ENCODE measurements at regions not wholly inside any gene's neighbourhood (a gene's known extent, or its start where the extent isn't known, plus 50 kb on each side); places are given as distances from the start of the nearest gene placed in this dataset.

DNA sequence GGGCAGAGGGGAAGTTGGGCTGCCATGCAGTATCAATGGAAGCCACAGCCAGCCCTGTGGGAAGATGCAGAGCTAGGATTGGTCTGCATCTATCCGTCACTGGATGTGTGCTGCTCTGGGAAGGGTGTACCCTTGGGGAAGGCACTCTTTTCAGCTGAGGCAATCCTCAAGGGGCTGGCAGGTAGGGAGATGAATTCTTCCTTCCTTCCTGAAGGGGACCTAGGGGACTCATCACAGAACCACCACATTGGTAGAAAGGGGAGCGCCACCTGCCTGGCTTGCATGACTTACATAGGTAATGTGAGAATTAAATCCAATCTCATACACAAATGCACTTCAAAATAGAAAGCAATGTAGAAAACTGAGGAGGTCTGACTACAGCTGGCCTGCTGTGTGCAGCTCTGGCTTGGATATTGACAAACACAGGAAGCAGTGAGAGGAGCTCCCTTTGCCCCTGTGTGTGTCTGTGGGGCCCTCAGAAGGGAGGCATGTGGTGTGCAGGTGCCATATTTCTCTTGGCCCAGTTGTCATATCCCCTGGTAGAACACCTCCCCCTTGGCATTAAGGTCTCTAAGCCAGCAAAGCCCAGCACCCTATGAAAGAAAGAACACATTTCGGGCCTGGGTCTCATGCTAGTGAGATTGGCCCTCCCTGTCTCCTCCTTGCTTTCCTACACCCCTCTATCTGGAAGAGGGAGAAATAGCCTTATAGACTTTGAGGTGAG lies 260.3 kb upstream of the MOCS1 start:
- DNase-seq, result no peak
- Mint-ChIP-seq H3K36me3 (no peaks in the 10 kb centered on the region), H3K27me3 (peaks cover 12 to 36% (median 29%) of the 10 kb centered on the region in 3 donors), H3K4me3 (no peak overlapping the region), H3K4me1 (peaks cover 0 to 4% (median 3%) of the 10 kb centered on the region in 3 donors), H3K27ac (peak overlapping the region in 1 of 6 donors; percentile 88), H3K9me3 (peaks cover 0 to 2% (median 0%) of the 10 kb centered on the region in 7 donors)
- no peak for ATAC-seq (ENCODE audit: low read depth in 2 of 2)

- H3K27me3 Mint-ChIP-seq, result peaks cover 16 to 50% (median 32%) of the 10 kb centered on the region in 3 donors
- no peak overlapping the region for H3K27ac Mint-ChIP-seq
- H3K4me3 Mint-ChIP-seq, result no peak overlapping the region
- peaks cover 0 to 4% (median 3%) of the 10 kb centered on the region in 3 donors for H3K4me1 Mint-ChIP-seq
- H3K9me3 Mint-ChIP-seq, result peaks cover 0 to 4% (median 2%) of the 10 kb centered on the region in 7 donors
- no peaks in the 10 kb centered on the region for H3K36me3 Mint-ChIP-seq
- DNase-seq (no peak), ATAC-seq (ENCODE audit: low read depth in 2 of 2) (no peak)
These were observed 258.3 kb upstream of the MOCS1 start for GRCh38 chr6:40192516-40192915.

DNA sequence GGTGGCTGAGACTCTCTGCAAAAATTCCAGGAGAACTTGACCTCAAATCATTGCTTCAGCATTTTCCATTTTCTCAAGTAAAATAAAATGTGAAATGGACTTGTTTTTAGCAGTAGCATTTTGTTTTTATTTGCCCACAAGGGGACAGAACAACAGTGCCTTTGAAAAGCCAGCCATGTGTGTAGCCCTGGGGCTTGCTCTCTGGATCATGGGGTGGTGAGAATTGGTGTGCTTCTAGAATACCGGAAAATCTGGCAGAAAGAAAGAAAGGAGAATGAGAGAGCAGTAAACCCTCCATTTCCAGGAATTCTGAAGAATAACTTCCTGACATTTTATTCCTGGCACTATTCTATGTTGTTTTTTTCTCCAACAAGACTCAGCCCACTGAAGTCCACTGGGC lies 254.7 kb upstream of the MOCS1 start:
- Mint-ChIP-seq H3K36me3 (peaks cover 0 to 23% of the 10 kb centered on the region in 2 donors), H3K9me3 (peaks cover 7 to 22% (median 10%) of the 10 kb centered on the region in 7 donors), H3K4me3 (no peak overlapping the region), H3K4me1 (peaks cover 0 to 4% (median 3%) of the 10 kb centered on the region in 3 donors), H3K27ac (no peak overlapping the region), H3K27me3 (peaks cover 29 to 57% (median 46%) of the 10 kb centered on the region in 3 donors)
- ATAC-seq (ENCODE audit: low read depth in 2 of 2) (no peak), DNase-seq (no peak)

GRCh38 chr6:40187535-40188144 lies 253.4 kb upstream of the MOCS1 start:
- ATAC-seq (ENCODE audit: low read depth in 2 of 2), result no peak
- Mint-ChIP-seq H3K27ac (no peak overlapping the region), H3K36me3 (peaks cover 1 to 27% of the 10 kb centered on the region in 2 donors), H3K9me3 (peaks cover 16 to 35% (median 19%) of the 10 kb centered on the region in 7 donors), H3K4me3 (no peak overlapping the region), H3K27me3 (peaks cover 29 to 67% (median 52%) of the 10 kb centered on the region in 3 donors), H3K4me1 (peaks cover 0 to 4% (median 0%) of the 10 kb centered on the region in 3 donors)
- DNase-seq, result no peak

GRCh38 chr6:40185486-40185885 lies 251.2 kb upstream of the MOCS1 start:
- Mint-ChIP-seq H3K4me3 (no peak overlapping the region), H3K9me3 (peaks cover 19 to 40% (median 20%) of the 10 kb centered on the region in 7 donors), H3K4me1 (no peaks in the 10 kb centered on the region), H3K36me3 (peaks cover 6 to 27% of the 10 kb centered on the region in 2 donors), H3K27ac (no peak overlapping the region), H3K27me3 (peaks cover 22 to 56% (median 49%) of the 10 kb centered on the region in 3 donors)
- DNase-seq (no peak), ATAC-seq (ENCODE audit: low read depth in 2 of 2) (no peak)

DNA sequence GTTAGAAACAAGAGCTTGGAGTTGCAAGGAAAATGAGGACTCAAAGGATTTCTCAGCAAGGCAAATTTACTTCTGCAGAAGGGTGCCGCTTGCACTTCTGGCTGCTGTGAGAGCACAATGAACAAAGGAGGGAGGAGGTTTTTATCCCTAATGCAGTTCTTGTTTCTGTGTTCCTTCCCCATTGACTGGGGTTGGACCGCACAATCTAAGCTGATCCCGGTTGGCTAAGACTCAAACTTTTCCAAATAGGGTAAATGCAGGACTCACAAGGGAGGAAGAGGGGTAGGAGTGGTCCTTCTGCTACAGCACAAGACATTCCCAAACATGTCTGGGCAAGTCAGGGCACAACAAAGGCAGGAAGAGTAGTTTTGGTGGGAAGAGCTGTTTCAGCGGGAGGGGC lies 249.6 kb upstream of the MOCS1 start:
- Mint-ChIP-seq H3K9me3 (peaks cover 19 to 40% (median 20%) of the 10 kb centered on the region in 7 donors), H3K4me1 (no peaks in the 10 kb centered on the region), H3K27ac (no peak overlapping the region), H3K27me3 (peaks cover 27 to 63% (median 56%) of the 10 kb centered on the region in 3 donors), H3K4me3 (no peak overlapping the region), H3K36me3 (peaks cover 6 to 27% of the 10 kb centered on the region in 2 donors)
- no peak for ATAC-seq (ENCODE audit: low read depth in 2 of 2)
- DNase-seq, result no peak

GRCh38 chr6:40181367-40181766 lies 247.1 kb upstream of the MOCS1 start:
- Mint-ChIP-seq H3K27me3 (peaks cover 24 to 70% (median 42%) of the 10 kb centered on the region in 3 donors), H3K9me3 (peaks cover 16 to 47% (median 24%) of the 10 kb centered on the region in 7 donors), H3K4me3 (no peak overlapping the region), H3K36me3 (peaks cover 6 to 30% of the 10 kb centered on the region in 2 donors), H3K4me1 (no peaks in the 10 kb centered on the region), H3K27ac (no peak overlapping the region)
- ATAC-seq (ENCODE audit: low read depth in 2 of 2) (no peak), DNase-seq (no peak)

DNA sequence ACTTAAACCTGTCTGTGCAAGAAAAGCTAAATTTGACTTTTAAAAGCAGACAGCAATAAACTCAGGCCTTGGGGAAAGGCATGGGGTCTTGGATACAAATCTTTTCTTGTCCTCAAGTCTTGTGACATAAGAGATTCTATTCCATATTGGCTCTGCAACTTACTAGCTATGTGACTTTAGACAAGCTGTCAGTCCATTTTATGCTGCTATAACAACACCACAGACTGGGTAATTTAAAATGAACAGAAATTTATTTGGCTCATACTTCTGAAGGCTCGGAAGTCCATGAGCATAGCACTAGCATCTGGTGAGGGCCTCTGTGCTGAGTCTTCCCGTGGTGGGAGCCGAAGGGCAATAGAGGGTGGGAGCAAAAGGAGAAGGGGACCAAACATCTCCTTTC lies 246.0 kb upstream of the MOCS1 start:
- Mint-ChIP-seq H3K4me3 (no peak overlapping the region), H3K27me3 (peaks cover 31 to 71% (median 44%) of the 10 kb centered on the region in 3 donors), H3K9me3 (peaks cover 16 to 39% (median 22%) of the 10 kb centered on the region in 7 donors), H3K27ac (no peak overlapping the region), H3K4me1 (no peaks in the 10 kb centered on the region), H3K36me3 (peaks cover 6 to 26% of the 10 kb centered on the region in 2 donors)
- DNase-seq (no peak), ATAC-seq (ENCODE audit: low read depth in 2 of 2) (no peak)

- Mint-ChIP-seq H3K9me3 (peaks cover 14 to 31% (median 17%) of the 10 kb centered on the region in 7 donors), H3K4me3 (no peak overlapping the region), H3K36me3 (peaks cover 6 to 20% of the 10 kb centered on the region in 2 donors), H3K27ac (no peak overlapping the region), H3K27me3 (peaks cover 27 to 66% (median 45%) of the 10 kb centered on the region in 3 donors), H3K4me1 (no peaks in the 10 kb centered on the region)
- ATAC-seq (ENCODE audit: low read depth in 2 of 2) (no peak), DNase-seq (no peak)
These were observed 245.2 kb upstream of the MOCS1 start for GRCh38 chr6:40179496-40179895.

- Mint-ChIP-seq H3K27ac (peak overlapping the region in 1 of 6 donors; percentile 6), H3K4me1 (no peaks in the 10 kb centered on the region), H3K36me3 (peaks cover 4 to 12% of the 10 kb centered on the region in 2 donors), H3K27me3 (peaks cover 38 to 60% (median 43%) of the 10 kb centered on the region in 3 donors), H3K4me3 (no peak overlapping the region), H3K9me3 (peaks cover 2 to 12% (median 7%) of the 10 kb centered on the region in 7 donors)
- ATAC-seq (ENCODE audit: low read depth in 2 of 2), result no peak
- no peak for DNase-seq
These were observed 243.3 kb upstream of the MOCS1 start for GRCh38 chr6:40177598-40177997.

DNA sequence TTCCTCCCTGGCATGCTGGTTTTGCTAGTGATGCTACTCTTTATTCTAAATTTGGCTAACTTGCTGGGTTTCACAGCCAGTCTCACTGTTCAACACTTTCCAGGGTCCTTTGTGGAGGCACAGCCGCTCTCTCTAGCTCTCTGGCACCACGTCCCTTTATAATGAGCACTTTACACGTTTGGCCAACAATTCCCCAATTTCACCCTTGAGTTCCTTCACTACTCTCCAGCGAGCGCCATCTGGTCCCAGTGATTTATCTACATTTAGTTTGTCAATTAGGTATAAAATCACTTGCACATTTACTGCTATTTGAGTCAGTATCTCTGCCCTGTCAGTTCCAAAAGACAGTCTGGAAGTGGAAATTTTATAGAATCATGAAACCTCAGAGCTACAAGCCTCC lies 241.9 kb upstream of the MOCS1 start:
- peaks cover 0 to 9% (median 4%) of the 10 kb centered on the region in 7 donors for H3K9me3 Mint-ChIP-seq
- no peak overlapping the region for H3K27ac Mint-ChIP-seq

GRCh38 chr6:40172272-40172671 lies 238.0 kb upstream of the MOCS1 start:
- Mint-ChIP-seq H3K27me3 (peaks cover 35 to 84% (median 64%) of the 10 kb centered on the region in 3 donors), H3K27ac (no peak overlapping the region), H3K4me1 (peaks cover 0 to 4% (median 0%) of the 10 kb centered on the region in 3 donors), H3K36me3 (peaks cover 0 to 11% of the 10 kb centered on the region in 2 donors), H3K9me3 (peaks cover 0 to 9% (median 4%) of the 10 kb centered on the region in 7 donors), H3K4me3 (no peak overlapping the region)
- no peak for DNase-seq
- ATAC-seq (ENCODE audit: low read depth in 2 of 2), result no peak

More for the DNA sequence above, 241.9 kb upstream of the MOCS1 start:
- H3K4me1 Mint-ChIP-seq, result peaks cover 0 to 4% (median 0%) of the 10 kb centered on the region in 3 donors
- ATAC-seq (ENCODE audit: low read depth in 2 of 2) (no peak), DNase-seq (no peak)
- H3K36me3 Mint-ChIP-seq, result peaks cover 0 to 12% of the 10 kb centered on the region in 2 donors
- H3K4me3 Mint-ChIP-seq, result no peak overlapping the region
- peaks cover 35 to 68% (median 44%) of the 10 kb centered on the region in 3 donors for H3K27me3 Mint-ChIP-seq

- DNase-seq (no peak), ATAC-seq (ENCODE audit: low read depth in 2 of 2) (no peak)
- peaks cover 0 to 4% (median 0%) of the 10 kb centered on the region in 3 donors for H3K4me1 Mint-ChIP-seq
- no peak overlapping the region for H3K27ac Mint-ChIP-seq
- peaks cover 0 to 2% of the 10 kb centered on the region in 2 donors for H3K36me3 Mint-ChIP-seq
- peaks cover 35 to 79% (median 57%) of the 10 kb centered on the region in 3 donors for H3K27me3 Mint-ChIP-seq
- no peak overlapping the region for H3K4me3 Mint-ChIP-seq
- H3K9me3 Mint-ChIP-seq, result no peaks in the 10 kb centered on the region
These were observed 237.1 kb upstream of the MOCS1 start for GRCh38 chr6:40171343-40171742.
